HFF-Myc (cell line): ENCODE measurements at regions not wholly inside any gene's neighbourhood (a gene's known extent, or its start where the extent isn't known, plus 50 kb on each side); places are given as distances from the start of the nearest gene placed in this dataset.

ENCODE experiments used
- DNase-seq: peaks from one replicate; pipeline ENCODE4 v3.0.0-alpha.2; 2011; ENCODE audit warnings: low read depth; ENCODE audit errors: extremely low read depth
- H3K4me3 ChIP-seq: replicated peaks from 2 replicates; pipeline ENCODE4 v1.5.1; 2011; ENCODE audit warnings: low read depth, mild to moderate bottlenecking, control low read depth, low read length
- TF ChIP-seq, protein P1 (sequence below): IDR thresholded peaks from 2 replicates; pipeline ENCODE4 v1.5.1; 2012; ENCODE audit warnings: mild to moderate bottlenecking, low read depth, low read length, control low read depth; ENCODE audit errors: missing control alignments

DNA sequence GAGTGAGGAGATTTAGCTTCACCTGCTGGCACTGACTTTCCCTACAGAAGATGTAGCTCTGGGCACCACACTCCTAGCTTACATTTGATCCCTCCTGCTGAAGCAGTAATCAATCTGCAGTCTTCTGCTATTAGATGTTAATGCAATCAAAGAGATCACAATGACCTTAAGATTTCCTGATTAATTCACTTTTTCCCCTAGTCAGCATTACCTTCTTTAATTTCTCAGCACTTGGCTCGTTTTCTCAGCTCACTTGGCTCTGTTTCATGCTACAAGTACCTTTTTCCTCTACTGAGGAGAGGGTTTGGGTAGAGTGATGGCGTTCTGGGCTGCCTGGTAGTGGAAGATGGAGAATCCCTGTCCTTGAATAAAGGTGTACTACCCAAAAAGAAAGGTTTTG is 113.0 kb upstream of the PAK3 start:
- no peak for DNase-seq
- TF ChIP-seq, protein P1, sequence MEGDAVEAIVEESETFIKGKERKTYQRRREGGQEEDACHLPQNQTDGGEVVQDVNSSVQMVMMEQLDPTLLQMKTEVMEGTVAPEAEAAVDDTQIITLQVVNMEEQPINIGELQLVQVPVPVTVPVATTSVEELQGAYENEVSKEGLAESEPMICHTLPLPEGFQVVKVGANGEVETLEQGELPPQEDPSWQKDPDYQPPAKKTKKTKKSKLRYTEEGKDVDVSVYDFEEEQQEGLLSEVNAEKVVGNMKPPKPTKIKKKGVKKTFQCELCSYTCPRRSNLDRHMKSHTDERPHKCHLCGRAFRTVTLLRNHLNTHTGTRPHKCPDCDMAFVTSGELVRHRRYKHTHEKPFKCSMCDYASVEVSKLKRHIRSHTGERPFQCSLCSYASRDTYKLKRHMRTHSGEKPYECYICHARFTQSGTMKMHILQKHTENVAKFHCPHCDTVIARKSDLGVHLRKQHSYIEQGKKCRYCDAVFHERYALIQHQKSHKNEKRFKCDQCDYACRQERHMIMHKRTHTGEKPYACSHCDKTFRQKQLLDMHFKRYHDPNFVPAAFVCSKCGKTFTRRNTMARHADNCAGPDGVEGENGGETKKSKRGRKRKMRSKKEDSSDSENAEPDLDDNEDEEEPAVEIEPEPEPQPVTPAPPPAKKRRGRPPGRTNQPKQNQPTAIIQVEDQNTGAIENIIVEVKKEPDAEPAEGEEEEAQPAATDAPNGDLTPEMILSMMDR = no peak
- no peak overlapping the region for H3K4me3 ChIP-seq

DNA sequence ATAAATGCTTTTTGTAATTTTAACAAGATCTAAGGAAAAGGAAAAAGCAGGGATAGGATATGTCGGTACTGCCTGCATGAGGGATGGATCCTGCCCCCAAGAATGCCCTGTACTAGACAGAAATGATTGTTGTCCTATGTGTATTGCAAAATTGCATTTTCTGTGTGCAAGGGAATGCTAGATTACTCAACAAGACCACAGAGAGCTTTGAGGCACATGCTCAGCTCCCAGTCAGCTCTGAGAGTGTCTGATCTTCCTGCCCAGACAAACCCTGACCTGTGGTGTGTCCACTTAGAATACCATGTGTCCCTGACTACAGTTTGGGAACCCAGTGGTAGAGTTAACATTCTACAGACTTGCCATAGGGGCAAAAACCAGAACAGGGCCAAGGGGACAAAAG is 129.2 kb upstream of the PAK3 start:
- no peak overlapping the region for H3K4me3 ChIP-seq
- DNase-seq = no peak
- TF ChIP-seq, protein P1 = no peak

DNA sequence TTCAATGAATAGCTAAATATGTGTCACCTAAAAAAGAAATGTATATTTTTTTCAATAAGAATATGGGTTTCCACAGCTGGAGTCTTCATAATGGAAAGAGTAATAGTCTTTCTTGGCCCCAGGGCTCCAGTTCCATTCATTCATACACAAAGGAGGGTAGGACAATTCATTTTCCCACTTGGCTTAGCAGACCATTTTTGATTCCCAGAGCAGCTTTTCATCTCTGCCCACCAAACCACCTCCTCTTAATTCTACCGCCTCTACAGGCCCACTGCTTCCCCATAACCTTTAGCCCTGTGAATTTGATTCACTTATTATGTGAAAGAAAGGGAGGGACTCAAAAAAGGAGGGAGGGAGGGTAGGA is 129.9 kb upstream of the PAK3 start:
- no peak for DNase-seq
- H3K4me3 ChIP-seq = no peak overlapping the region
- TF ChIP-seq, protein P1 = no peak

DNA sequence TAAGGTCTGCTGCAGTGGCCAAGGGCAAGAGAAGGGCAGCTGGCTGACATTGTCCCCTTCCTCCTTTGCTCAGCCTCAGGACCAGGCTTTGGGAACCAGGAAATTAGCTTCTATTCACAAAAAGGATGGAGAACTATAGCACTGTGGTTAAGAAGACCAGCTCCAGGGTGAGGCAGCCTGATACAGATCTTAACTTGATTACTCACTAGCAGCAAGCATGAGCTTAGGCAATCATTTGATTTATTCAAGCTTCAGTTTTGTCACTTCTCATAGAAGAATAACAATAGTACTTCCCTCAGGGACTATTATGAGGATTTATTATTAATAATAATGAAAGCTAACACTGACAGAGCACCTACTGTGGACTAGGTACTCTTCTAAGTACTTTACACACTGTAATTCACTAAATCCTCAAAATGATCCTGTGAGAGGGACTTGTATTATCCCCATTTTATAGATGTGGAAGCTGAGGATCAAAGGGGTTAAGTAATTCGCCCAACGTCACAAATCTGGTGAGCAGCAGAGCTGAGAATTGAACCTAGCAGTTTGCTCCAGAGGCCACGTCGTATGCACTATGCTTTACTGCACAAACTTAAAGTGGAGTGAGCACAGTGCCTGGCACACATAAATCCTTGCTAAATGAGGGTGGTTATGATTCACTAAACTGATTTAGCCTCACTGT is 130.4 kb upstream of the PAK3 start:
- DNase-seq = no peak
- TF ChIP-seq, protein P1 = no peak

DNA sequence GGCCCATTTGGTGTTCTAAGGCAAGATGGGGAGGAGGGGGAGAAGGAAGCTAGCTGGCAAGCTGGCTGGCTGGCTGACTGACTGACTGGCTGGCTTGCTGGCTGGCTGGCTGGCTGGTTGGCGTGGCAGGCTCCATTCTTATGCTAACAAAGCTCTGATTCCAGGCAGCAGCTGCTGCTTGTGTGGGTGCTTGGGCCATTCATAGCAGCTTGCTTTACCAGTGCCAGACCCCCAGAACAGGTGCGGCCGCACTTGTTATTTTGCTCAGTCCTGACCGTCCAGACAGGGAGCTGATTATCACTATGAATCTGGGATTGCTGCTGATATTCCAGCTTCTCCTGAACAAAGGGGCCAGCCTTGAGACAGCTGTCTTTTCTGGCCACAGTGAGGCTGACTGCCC is 131.2 kb upstream of the PAK3 start:
- no peak overlapping the region for H3K4me3 ChIP-seq
- TF ChIP-seq, protein P1 = no peak
- DNase-seq = no peak

More for the DNA sequence above, 130.4 kb upstream of the PAK3 start:
- no peak overlapping the region for H3K4me3 ChIP-seq

DNA sequence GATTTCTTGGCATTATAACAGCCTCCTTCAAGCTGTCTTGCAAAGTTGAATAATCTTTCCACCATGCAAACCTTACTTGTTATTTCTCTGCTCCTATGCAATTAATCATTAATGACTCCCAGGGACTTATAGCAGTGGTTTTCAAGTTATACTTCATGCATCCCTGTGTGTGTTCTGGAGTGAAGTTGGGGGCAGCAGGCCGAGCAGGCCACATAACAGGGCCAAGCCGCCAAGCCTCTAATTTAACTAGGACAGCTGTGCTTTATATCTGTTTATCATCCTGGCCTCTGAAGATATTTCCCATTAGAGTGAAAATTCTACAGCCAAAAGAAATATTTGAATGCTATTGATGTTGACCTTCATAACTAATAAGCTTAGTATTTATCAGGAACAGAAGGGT is 133.5 kb upstream of the PAK3 start:
- DNase-seq = no peak
- H3K4me3 ChIP-seq = no peak overlapping the region
- TF ChIP-seq, protein P1 = no peak

DNA sequence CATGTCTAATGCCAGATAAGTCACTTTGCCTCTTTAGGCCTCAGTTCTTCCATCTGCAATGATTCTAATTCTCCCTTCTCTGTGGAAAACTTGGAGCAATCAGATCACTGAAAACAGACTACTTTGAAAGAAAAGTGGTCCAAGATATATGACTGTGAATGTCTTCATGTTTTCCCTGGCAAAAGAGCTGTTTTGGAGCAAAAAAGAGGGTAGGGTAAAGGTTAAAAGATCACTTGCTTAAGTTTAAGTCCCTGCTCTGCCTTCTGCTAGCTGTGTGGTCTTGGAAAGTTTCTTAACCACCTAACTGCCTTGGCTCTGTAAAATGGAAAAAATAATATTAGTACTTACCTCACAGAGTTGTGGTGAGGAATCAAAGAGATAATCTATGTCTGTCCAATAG is 140.3 kb upstream of the PAK3 start:
- no peak overlapping the region for H3K4me3 ChIP-seq
- TF ChIP-seq, protein P1 = no peak
- no peak for DNase-seq
